ENCODE measurements at regions not wholly inside any gene's neighbourhood (a gene's known extent, or its start where the extent isn't known, plus 50 kb on each side); places are given as distances from the start of the nearest gene placed in this dataset.

DNA sequence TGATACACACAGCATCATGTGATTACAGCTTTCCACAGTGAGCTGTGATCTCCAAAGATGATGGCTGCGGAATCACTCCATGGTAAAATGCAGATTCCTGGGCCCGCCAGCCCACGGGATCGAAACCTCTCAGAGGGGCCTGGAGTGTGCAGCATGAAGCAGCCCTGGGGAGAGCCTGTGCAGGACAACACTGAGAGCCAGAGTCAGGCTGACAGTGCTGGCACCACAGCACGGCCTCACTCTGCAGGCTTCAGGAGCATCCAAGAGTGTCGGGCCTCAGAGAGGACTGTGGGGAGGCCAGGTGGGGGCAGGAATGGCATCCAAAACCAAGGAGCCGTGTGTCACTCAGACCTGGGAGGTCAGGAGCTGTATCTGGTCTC lies 533.4 kb downstream of the TCERG1L start:
- H3K9me3 ChIP-seq, result no peaks in the 10 kb centered on the region
- WGBS, 3 donors, result 81 to 86% (median 83%) methylated on average over 7 of the region's 7 CpGs
- H3K4me1 ChIP-seq (ENCODE audit: insufficient read depth), result no peaks in the 10 kb centered on the region
- TF ChIP-seq, protein P1, sequence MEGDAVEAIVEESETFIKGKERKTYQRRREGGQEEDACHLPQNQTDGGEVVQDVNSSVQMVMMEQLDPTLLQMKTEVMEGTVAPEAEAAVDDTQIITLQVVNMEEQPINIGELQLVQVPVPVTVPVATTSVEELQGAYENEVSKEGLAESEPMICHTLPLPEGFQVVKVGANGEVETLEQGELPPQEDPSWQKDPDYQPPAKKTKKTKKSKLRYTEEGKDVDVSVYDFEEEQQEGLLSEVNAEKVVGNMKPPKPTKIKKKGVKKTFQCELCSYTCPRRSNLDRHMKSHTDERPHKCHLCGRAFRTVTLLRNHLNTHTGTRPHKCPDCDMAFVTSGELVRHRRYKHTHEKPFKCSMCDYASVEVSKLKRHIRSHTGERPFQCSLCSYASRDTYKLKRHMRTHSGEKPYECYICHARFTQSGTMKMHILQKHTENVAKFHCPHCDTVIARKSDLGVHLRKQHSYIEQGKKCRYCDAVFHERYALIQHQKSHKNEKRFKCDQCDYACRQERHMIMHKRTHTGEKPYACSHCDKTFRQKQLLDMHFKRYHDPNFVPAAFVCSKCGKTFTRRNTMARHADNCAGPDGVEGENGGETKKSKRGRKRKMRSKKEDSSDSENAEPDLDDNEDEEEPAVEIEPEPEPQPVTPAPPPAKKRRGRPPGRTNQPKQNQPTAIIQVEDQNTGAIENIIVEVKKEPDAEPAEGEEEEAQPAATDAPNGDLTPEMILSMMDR (IDR thresholded peaks at IDR 0.05), result no peak
- TF ChIP-seq EP300 (IDR thresholded peaks at IDR 0.05) (no peak), POLR2A (IDR thresholded peaks at IDR 0.05) (no peak)
- no peaks in the 10 kb centered on the region for H3K36me3 ChIP-seq
- no peak overlapping the region for H3K27ac ChIP-seq
- intact Hi-C loops (cut with DNase I), result no loop called here
- H3K4me3 ChIP-seq, result no peak overlapping the region
- no peaks in the 10 kb centered on the region for H3K27me3 ChIP-seq
- no peak for DNase-seq

GRCh38 chr10:130780763-130781162 lies 530.8 kb downstream of the TCERG1L start:
- no peaks in the 10 kb centered on the region for H3K36me3 ChIP-seq
- no peaks in the 10 kb centered on the region for H3K27me3 ChIP-seq
- no peak overlapping the region for H3K4me3 ChIP-seq
- no peak for DNase-seq
- no peaks in the 10 kb centered on the region for H3K9me3 ChIP-seq
- no peak overlapping the region for H3K27ac ChIP-seq
- no peaks in the 10 kb centered on the region for H3K4me1 ChIP-seq (ENCODE audit: insufficient read depth)
- intact Hi-C loops (cut with DNase I), result no loop called here
- 7 to 13% (median 8%) methylated on average over 9 of the region's 9 CpGs for WGBS, 3 donors
- TF ChIP-seq POLR2A (IDR thresholded peaks at IDR 0.05) (no peak), EP300 (IDR thresholded peaks at IDR 0.05) (no peak)
- TF ChIP-seq, protein P1 (IDR thresholded peaks at IDR 0.05), result no peak

DNA sequence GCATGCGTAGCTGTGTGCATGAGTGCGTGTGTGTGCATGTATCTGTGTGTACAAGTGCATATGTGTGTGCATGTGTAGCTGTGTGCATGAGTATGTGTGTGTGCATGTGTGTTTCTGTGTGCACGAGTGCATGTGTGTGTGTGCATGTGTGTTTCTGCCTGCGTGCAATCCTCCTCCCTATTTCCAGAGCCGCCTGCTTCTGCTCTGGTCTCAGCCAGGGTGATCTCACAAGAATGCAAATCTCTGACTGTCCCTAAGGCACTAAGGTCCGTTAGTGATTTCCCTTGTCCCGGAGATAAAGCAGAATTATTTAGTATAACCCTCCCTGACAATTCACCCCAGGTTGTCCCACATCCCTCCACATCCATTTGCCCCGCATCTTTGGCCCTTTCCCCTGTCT lies 530.3 kb downstream of the TCERG1L start:
- TF ChIP-seq, protein P1 (IDR thresholded peaks at IDR 0.05), result no peak
- TF ChIP-seq EP300 (IDR thresholded peaks at IDR 0.05) (no peak), POLR2A (IDR thresholded peaks at IDR 0.05) (no peak)
- Histone ChIP-seq H3K36me3 (no peaks in the 10 kb centered on the region), H3K27ac (no peak overlapping the region), H3K4me1 (ENCODE audit: insufficient read depth) (no peaks in the 10 kb centered on the region), H3K4me3 (no peak overlapping the region), H3K9me3 (no peaks in the 10 kb centered on the region), H3K27me3 (no peaks in the 10 kb centered on the region)
- intact Hi-C loops (cut with DNase I), result no loop called here
- DNase-seq, result no peak
- WGBS, 3 donors, result 61 to 66% (median 65%) methylated on average over 8 of the region's 8 CpGs

- H3K27ac ChIP-seq, result no peak overlapping the region
- intact Hi-C loops (cut with DNase I), result no loop called here
- TF ChIP-seq, protein P1 (IDR thresholded peaks at IDR 0.05), result no peak
- TF ChIP-seq POLR2A (IDR thresholded peaks at IDR 0.05) (no peak), EP300 (IDR thresholded peaks at IDR 0.05) (no peak)
- no peaks in the 10 kb centered on the region for H3K4me1 ChIP-seq (ENCODE audit: insufficient read depth)
- no peaks in the 10 kb centered on the region for H3K27me3 ChIP-seq
- WGBS, 3 donors, result 77 to 89% (median 84%) methylated on average over 7 of the region's 7 CpGs
- no peak for DNase-seq
- H3K9me3 ChIP-seq, result no peaks in the 10 kb centered on the region
- H3K4me3 ChIP-seq, result no peak overlapping the region
- no peaks in the 10 kb centered on the region for H3K36me3 ChIP-seq
These were observed 529.9 kb downstream of the TCERG1L start for GRCh38 chr10:130781623-130782022.

DNA sequence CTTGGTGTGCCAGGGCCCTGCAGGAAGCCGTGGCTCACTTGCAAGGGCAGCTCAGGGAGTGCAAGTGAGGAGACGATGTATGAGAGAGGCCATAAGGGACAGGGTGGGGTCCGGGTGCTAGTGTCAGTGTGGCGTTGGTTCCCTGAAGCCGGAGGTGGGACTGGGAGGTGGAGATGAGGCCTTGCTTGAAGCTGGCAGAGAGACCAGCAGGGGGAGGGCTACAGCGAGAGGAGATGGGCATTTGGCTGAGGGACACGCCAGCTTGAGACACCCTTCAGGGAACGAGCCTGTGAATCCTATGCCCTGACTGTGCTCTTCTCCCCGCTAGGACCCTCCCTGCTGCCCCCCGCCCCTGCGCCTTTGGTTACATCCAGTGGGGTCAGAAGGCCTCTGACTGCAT lies 529.1 kb downstream of the TCERG1L start:
- intact Hi-C loops (cut with DNase I), result no loop called here
- no peaks in the 10 kb centered on the region for H3K4me1 ChIP-seq (ENCODE audit: insufficient read depth)
- TF ChIP-seq EP300 (IDR thresholded peaks at IDR 0.05) (no peak), POLR2A (IDR thresholded peaks at IDR 0.05) (no peak)
- TF ChIP-seq, protein P1 (IDR thresholded peaks at IDR 0.05), result no peak
- no peaks in the 10 kb centered on the region for H3K36me3 ChIP-seq
- H3K9me3 ChIP-seq, result no peaks in the 10 kb centered on the region
- no peak overlapping the region for H3K4me3 ChIP-seq
- H3K27me3 ChIP-seq, result no peaks in the 10 kb centered on the region
- 71 to 77% (median 76%) methylated on average over 11 of the region's 11 CpGs for WGBS, 3 donors
- H3K27ac ChIP-seq, result no peak overlapping the region
- DNase-seq, result no peak

All from ovary (tissue), 7 donors.